Transverse colon (tissue), 4 donors: ENCODE measurements at regions not wholly inside any gene's neighbourhood (a gene's known extent, or its start where the extent isn't known, plus 50 kb on each side); places are given as distances from the start of the nearest gene placed in this dataset.

ENCODE experiments used
- DNase-seq: peaks from one replicate; pipeline ENCODE4 v3.0.0-alpha.2; 2019
- H3K27ac ChIP-seq, 4 donors: fragments of 200-600 bp; sonication (generic); 2 replicates each; pipeline ENCODE4 v1.5.1; 2016 to 2018; ENCODE audit warnings: inconsistent platforms in 4 of 4
- H3K27me3 ChIP-seq: fragments of 200-600 bp; sonication (generic); 2 replicates; pipeline ENCODE4 v1.5.1; 2017; ENCODE audit warnings: inconsistent platforms
- H3K36me3 ChIP-seq, 4 donors: fragments of 200-600 bp; sonication (generic); 2 replicates each; pipeline ENCODE4 v1.5.1; 2017 to 2019; ENCODE audit warnings: inconsistent platforms in 4 of 4
- H3K4me1 ChIP-seq, 4 donors: fragments of 200-600 bp; sonication (generic); 2 replicates each; pipeline ENCODE4 v1.5.1; 2017 to 2020; ENCODE audit warnings: inconsistent platforms in 4 of 4
- H3K4me3 ChIP-seq, 4 donors: fragments of 200-600 bp; sonication (generic); 1 replicate in 1 of 4; 2 replicates in 3 of 4; pipeline versions ENCODE4 v1.5.1 to v1.6.1; 2017 to 2019; ENCODE audit warnings: inconsistent platforms in 4 of 4
- H3K9me3 ChIP-seq, 2 donors: fragments of 200-600 bp; sonication (generic); 2 replicates each; pipeline ENCODE4 v1.5.1; 2017 to 2019; ENCODE audit warnings: inconsistent platforms in 2 of 2
- EP300 ChIP-seq: sonication (generic); formaldehyde crosslinking; IDR thresholded peaks from one replicate; pipeline ENCODE4 v1.6.1; 2017; ENCODE audit warnings: antibody characterized with exemption, low read depth
- POLR2A ChIP-seq: fragments of 450-650 bp; IDR thresholded peaks from one replicate; pipeline ENCODE4 v1.6.1; 2016; ENCODE audit warnings: antibody characterized with exemption, mild to moderate bottlenecking, moderate library complexity
- POLR2AphosphoS5 ChIP-seq, 3 donors: sonication (generic); formaldehyde crosslinking; IDR thresholded peaks; one replicate each; pipeline ENCODE4 v1.6.1; 2016; ENCODE audit warnings: antibody characterized with exemption in 3 of 3
- WGBS, 2 donors: methylation state at CpG; one replicate each; pipeline ENCODE4 v1.1.5; 2018; ENCODE audit warnings: low coverage in 1 of 2; 5-methylcytosine and 5-hydroxymethylcytosine counted together
- in situ Hi-C, 4 donors: fragments of 200-750 bp; cut with MboI; loops; one replicate each; pipeline versions ENCODE4 v1.15.0 to v1.15.1; 2017; ENCODE audit warnings: low sequenced_read_pairs in 3 of 4, low pct_ligation_motif_present in 1 of 4, low pct_unique_long_range_greater_than_20kb in 1 of 4
- intact Hi-C: fragments of 100-400 bp; cut with DNase I; formaldehyde crosslinking; loops from one replicate; pipeline ENCODE4 v1.15.1; 2023; ENCODE audit warnings: low total_unique reads
- TF ChIP-seq, protein P1 (sequence below), 5 experiments: fragments of 200-600 bp in 3 of 5; fragments of 450-650 bp in 2 of 5; sonication (generic) in 3 of 5; IDR thresholded peaks; 1 replicate in 2 of 5; 2 replicates in 3 of 5; pipeline ENCODE4 v1.5.1; 2016 to 2017; ENCODE audit warnings: antibody characterized with exemption in 5 of 5, inconsistent platforms in 3 of 5, mild to moderate bottlenecking in 2 of 5, moderate library complexity in 1 of 5

DNA sequence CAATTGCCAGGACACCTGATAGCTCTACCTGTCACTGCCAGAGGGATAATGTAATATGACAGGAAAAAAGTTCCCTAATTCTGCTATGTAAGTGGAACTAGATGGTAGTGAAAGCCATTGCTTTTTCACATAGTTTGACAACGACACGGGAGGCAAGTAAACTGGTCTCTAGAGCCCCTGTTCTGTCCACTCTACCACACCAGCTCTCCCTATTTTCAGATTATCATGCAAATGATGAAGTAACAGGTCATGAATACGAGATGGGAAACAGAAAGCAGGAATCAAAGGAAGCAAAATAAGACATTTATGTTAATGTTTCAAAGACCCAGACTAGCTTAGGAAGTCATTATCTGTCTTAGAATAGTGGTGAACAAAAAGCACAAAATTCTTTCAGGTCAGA is 56.2 kb downstream of the TAF11L14 start:
- no peaks in the 10 kb centered on the region for H3K9me3 ChIP-seq
- H3K36me3 ChIP-seq: no peaks in the 10 kb centered on the region
- 36 to 56% methylated on average over 2 to 3 of the region's 3 CpGs for WGBS, 2 donors
- intact Hi-C loops (no loop called here), in situ Hi-C loops (no loop called here)
- TF ChIP-seq POLR2AphosphoS5 (IDR thresholded peaks at IDR 0.05) (no peak), EP300 (no peak), POLR2A (no peak)
- TF ChIP-seq, protein P1, sequence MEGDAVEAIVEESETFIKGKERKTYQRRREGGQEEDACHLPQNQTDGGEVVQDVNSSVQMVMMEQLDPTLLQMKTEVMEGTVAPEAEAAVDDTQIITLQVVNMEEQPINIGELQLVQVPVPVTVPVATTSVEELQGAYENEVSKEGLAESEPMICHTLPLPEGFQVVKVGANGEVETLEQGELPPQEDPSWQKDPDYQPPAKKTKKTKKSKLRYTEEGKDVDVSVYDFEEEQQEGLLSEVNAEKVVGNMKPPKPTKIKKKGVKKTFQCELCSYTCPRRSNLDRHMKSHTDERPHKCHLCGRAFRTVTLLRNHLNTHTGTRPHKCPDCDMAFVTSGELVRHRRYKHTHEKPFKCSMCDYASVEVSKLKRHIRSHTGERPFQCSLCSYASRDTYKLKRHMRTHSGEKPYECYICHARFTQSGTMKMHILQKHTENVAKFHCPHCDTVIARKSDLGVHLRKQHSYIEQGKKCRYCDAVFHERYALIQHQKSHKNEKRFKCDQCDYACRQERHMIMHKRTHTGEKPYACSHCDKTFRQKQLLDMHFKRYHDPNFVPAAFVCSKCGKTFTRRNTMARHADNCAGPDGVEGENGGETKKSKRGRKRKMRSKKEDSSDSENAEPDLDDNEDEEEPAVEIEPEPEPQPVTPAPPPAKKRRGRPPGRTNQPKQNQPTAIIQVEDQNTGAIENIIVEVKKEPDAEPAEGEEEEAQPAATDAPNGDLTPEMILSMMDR (IDR thresholded peaks at IDR 0.05): no peak
- no peak for DNase-seq
- H3K27ac ChIP-seq: no peak overlapping the region
- H3K4me3 ChIP-seq: no peak overlapping the region
- H3K4me1 ChIP-seq: no peaks in the 10 kb centered on the region
- no peaks in the 10 kb centered on the region for H3K27me3 ChIP-seq

DNA sequence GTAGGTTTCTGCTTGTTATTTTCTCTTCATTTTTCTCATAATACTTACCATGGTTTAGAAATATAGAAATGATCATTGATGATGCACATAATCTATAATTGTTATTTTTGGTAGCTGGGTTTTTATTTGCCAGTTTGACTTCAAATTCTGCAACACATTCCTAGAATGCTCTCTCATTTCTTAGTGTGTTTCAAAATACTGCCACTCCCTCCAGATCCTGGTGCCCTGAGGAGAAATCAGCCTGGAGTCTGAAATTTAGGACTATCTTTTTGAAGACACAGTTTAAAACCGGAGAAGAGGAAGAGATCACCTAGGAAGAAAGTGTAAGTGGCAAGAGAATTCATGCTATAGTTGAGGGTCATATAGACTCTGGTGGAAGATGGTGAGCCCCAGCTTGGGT is 57.5 kb downstream of the TAF11L14 start:
- in situ Hi-C loops (no loop called here), intact Hi-C loops (no loop called here)
- H3K36me3 ChIP-seq: no peaks in the 10 kb centered on the region

DNA sequence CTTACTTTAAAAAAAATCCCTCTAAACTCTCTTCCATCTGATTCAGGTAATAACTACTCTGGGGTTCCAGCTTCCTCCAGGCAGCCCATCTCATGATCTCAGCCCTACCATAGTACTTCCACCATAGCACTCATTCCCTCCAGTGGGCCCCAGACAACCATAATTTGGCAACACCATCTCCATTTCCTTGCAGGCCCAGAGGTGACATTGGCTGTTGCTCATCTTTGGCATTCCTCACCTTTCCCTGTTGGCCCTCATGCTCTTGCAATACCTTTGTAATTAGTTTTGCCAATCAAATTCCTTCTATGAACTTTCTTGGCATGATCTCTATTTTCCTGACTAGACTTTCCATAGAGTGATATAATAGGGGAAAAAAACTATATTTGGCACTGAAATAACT is 60.1 kb downstream of the TAF11L14 start:
- H3K27me3 ChIP-seq: no peaks in the 10 kb centered on the region
- DNase-seq: no peak
- no peaks in the 10 kb centered on the region for H3K9me3 ChIP-seq
- H3K36me3 ChIP-seq: no peaks in the 10 kb centered on the region
- no peak overlapping the region for H3K4me3 ChIP-seq
- TF ChIP-seq POLR2A (no peak), EP300 (no peak), POLR2AphosphoS5 (IDR thresholded peaks at IDR 0.05) (no peak)
- TF ChIP-seq, protein P1 (IDR thresholded peaks at IDR 0.05): no peak
- no peak overlapping the region for H3K27ac ChIP-seq
- no peaks in the 10 kb centered on the region for H3K4me1 ChIP-seq
- in situ Hi-C loops (no loop called here), intact Hi-C loops (no loop called here)

More for the DNA sequence above, 57.5 kb downstream of the TAF11L14 start:
- no peak for DNase-seq
- Histone ChIP-seq H3K4me3 (no peak overlapping the region), H3K9me3 (no peaks in the 10 kb centered on the region), H3K27me3 (no peaks in the 10 kb centered on the region), H3K4me1 (no peaks in the 10 kb centered on the region), H3K27ac (no peak overlapping the region)
- 79 to 80% methylated on average over 1 of the region's 1 CpG for WGBS, 2 donors
- TF ChIP-seq, protein P1 (IDR thresholded peaks at IDR 0.05): no peak
- TF ChIP-seq POLR2A (no peak), EP300 (no peak), POLR2AphosphoS5 (IDR thresholded peaks at IDR 0.05) (no peak)

DNA sequence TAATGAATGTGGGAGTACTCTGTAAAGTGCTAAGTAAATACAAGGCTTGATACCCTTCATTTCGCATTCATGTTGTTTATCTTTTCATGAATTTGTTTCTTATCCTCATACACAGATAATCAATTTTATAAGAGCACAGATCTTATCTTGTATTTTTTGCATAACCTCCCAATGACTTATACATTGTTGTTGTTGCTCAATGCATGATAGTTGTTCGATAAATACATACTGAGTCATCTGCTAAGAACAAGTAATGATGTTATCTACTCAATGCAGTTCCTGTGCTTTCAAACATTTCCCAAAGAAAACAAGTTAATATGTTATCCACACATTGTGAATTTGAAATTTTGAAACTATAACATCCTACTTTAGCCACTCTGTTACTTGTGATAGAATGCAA is 60.7 kb downstream of the TAF11L14 start:
- Histone ChIP-seq H3K36me3 (no peaks in the 10 kb centered on the region), H3K27me3 (no peaks in the 10 kb centered on the region), H3K9me3 (no peaks in the 10 kb centered on the region), H3K4me3 (no peak overlapping the region), H3K4me1 (no peaks in the 10 kb centered on the region), H3K27ac (no peak overlapping the region)
- TF ChIP-seq, protein P1 (IDR thresholded peaks at IDR 0.05): no peak
- TF ChIP-seq POLR2AphosphoS5 (IDR thresholded peaks at IDR 0.05) (no peak), POLR2A (no peak), EP300 (no peak)
- in situ Hi-C loops: no loop called here
- intact Hi-C loops: no loop called here
- no peak for DNase-seq
- WGBS, 2 donors: 81 to 89% methylated on average over 1 to 2 of the region's 2 CpGs
